ENCODE measurements at regions not wholly inside any gene's neighbourhood (a gene's known extent, or its start where the extent isn't known, plus 50 kb on each side); places are given as distances from the start of the nearest gene placed in this dataset.
"Not testable (repeated sequence)": the region's sequence is repeated elsewhere in the genome, so short reads cannot be mapped to it uniquely, and the experiment has no call there.

GRCh38 chr18:14959550-14959949, 211.6 kb downstream of the ANKRD30B start:
- Mint-ChIP-seq H3K36me3 (no peaks in the 10 kb centered on the region), H3K9me3 (ENCODE audit: low read depth) (no peaks in the 10 kb centered on the region), H3K4me3 (no peak overlapping the region), H3K4me1 (no peaks in the 10 kb centered on the region), H3K27ac (no peak overlapping the region), H3K27me3 (no peaks in the 10 kb centered on the region)
- DNase-seq (no peak), ATAC-seq (no peak)
- CTCF ChIA-PET = no interaction called here

GRCh38 chr18:14961991-14962390, 214.0 kb downstream of the ANKRD30B start:
- CTCF ChIA-PET = no interaction called here
- DNase-seq = no peak
- no peaks in the 10 kb centered on the region for H3K27me3 Mint-ChIP-seq
- H3K9me3 Mint-ChIP-seq (ENCODE audit: low read depth) = no peaks in the 10 kb centered on the region
- ATAC-seq = no peak
- no peaks in the 10 kb centered on the region for H3K36me3 Mint-ChIP-seq
- no peaks in the 10 kb centered on the region for H3K4me1 Mint-ChIP-seq
- no peak overlapping the region for H3K27ac Mint-ChIP-seq
- no peak overlapping the region for H3K4me3 Mint-ChIP-seq

- CTCF ChIA-PET = no interaction called here
- H3K4me3 Mint-ChIP-seq = no peak overlapping the region
- ATAC-seq = no peak
- no peaks in the 10 kb centered on the region for H3K4me1 Mint-ChIP-seq
- no peak overlapping the region for H3K27ac Mint-ChIP-seq
- no peaks in the 10 kb centered on the region for H3K9me3 Mint-ChIP-seq (ENCODE audit: low read depth)
- no peaks in the 10 kb centered on the region for H3K27me3 Mint-ChIP-seq
- H3K36me3 Mint-ChIP-seq = no peaks in the 10 kb centered on the region
- DNase-seq = no peak
Observed at GRCh38 chr18:14962626-14963025, 214.7 kb downstream of the ANKRD30B start.

- CTCF ChIA-PET = no interaction called here
- ATAC-seq (no peak), DNase-seq (no peak)
- H3K27me3 Mint-ChIP-seq = no peaks in the 10 kb centered on the region
- no peaks in the 10 kb centered on the region for H3K4me1 Mint-ChIP-seq
- no peak overlapping the region for H3K27ac Mint-ChIP-seq
- H3K9me3 Mint-ChIP-seq (ENCODE audit: low read depth) = no peaks in the 10 kb centered on the region
- no peak overlapping the region for H3K4me3 Mint-ChIP-seq
- H3K36me3 Mint-ChIP-seq = no peaks in the 10 kb centered on the region
Observed at GRCh38 chr18:14963246-14963645, 215.3 kb downstream of the ANKRD30B start.

- DNase-seq = no peak
- Mint-ChIP-seq H3K9me3 (ENCODE audit: low read depth) (no peaks in the 10 kb centered on the region), H3K27me3 (no peaks in the 10 kb centered on the region), H3K27ac (no peak overlapping the region), H3K4me3 (no peak overlapping the region), H3K4me1 (no peaks in the 10 kb centered on the region), H3K36me3 (no peaks in the 10 kb centered on the region)
- ATAC-seq = no peak
- CTCF ChIA-PET = no interaction called here
Observed at GRCh38 chr18:14964002-14964401, 216.0 kb downstream of the ANKRD30B start.

- Mint-ChIP-seq H3K9me3 (ENCODE audit: low read depth) (no peaks in the 10 kb centered on the region), H3K27ac (no peak overlapping the region), H3K4me1 (no peaks in the 10 kb centered on the region), H3K36me3 (no peaks in the 10 kb centered on the region), H3K4me3 (no peak overlapping the region), H3K27me3 (no peaks in the 10 kb centered on the region)
- DNase-seq = no peak
- CTCF ChIA-PET = no interaction called here
- no peak for ATAC-seq
Observed at GRCh38 chr18:14964406-14964805, 216.4 kb downstream of the ANKRD30B start.

- H3K9me3 Mint-ChIP-seq (ENCODE audit: low read depth); H3K4me3 Mint-ChIP-seq; ATAC-seq; H3K27me3 Mint-ChIP-seq; CTCF ChIA-PET; H3K27ac Mint-ChIP-seq; H3K4me1 Mint-ChIP-seq; DNase-seq; H3K36me3 Mint-ChIP-seq: not testable (repeated sequence)
Observed at GRCh38 chr18:14964976-14965375, 217.0 kb downstream of the ANKRD30B start.

- no peak for ATAC-seq
- Mint-ChIP-seq H3K27ac (no peak overlapping the region), H3K4me3 (no peak overlapping the region), H3K36me3 (no peaks in the 10 kb centered on the region), H3K9me3 (ENCODE audit: low read depth) (no peaks in the 10 kb centered on the region), H3K27me3 (no peaks in the 10 kb centered on the region), H3K4me1 (no peaks in the 10 kb centered on the region)
- no peak for DNase-seq
- CTCF ChIA-PET = no interaction called here
Observed at GRCh38 chr18:14965553-14965952, 217.6 kb downstream of the ANKRD30B start.

GRCh38 chr18:14967246-14967645, 219.3 kb downstream of the ANKRD30B start:
- CTCF ChIA-PET; H3K27me3 Mint-ChIP-seq; H3K36me3 Mint-ChIP-seq; H3K27ac Mint-ChIP-seq; DNase-seq; H3K9me3 Mint-ChIP-seq (ENCODE audit: low read depth); H3K4me3 Mint-ChIP-seq; ATAC-seq; H3K4me1 Mint-ChIP-seq: not testable (repeated sequence)

GRCh38 chr18:14969500-14969899, 221.5 kb downstream of the ANKRD30B start:
- CTCF ChIA-PET = no interaction called here
- H3K4me3 Mint-ChIP-seq = no peak overlapping the region
- no peaks in the 10 kb centered on the region for H3K36me3 Mint-ChIP-seq
- no peak overlapping the region for H3K27ac Mint-ChIP-seq
- no peaks in the 10 kb centered on the region for H3K9me3 Mint-ChIP-seq (ENCODE audit: low read depth)
- no peaks in the 10 kb centered on the region for H3K4me1 Mint-ChIP-seq
- no peaks in the 10 kb centered on the region for H3K27me3 Mint-ChIP-seq
- ATAC-seq (no peak), DNase-seq (no peak)

GRCh38 chr18:14970027-14970426, 222.1 kb downstream of the ANKRD30B start:
- no peaks in the 10 kb centered on the region for H3K27me3 Mint-ChIP-seq
- CTCF ChIA-PET = no interaction called here
- no peaks in the 10 kb centered on the region for H3K36me3 Mint-ChIP-seq
- DNase-seq = no peak
- H3K4me3 Mint-ChIP-seq = no peak overlapping the region
- no peaks in the 10 kb centered on the region for H3K9me3 Mint-ChIP-seq (ENCODE audit: low read depth)
- H3K4me1 Mint-ChIP-seq = no peaks in the 10 kb centered on the region
- no peak for ATAC-seq
- no peak overlapping the region for H3K27ac Mint-ChIP-seq

- no peaks in the 10 kb centered on the region for H3K36me3 Mint-ChIP-seq
- H3K4me1 Mint-ChIP-seq = no peaks in the 10 kb centered on the region
- ATAC-seq = no peak
- no peak for DNase-seq
- H3K9me3 Mint-ChIP-seq (ENCODE audit: low read depth) = no peaks in the 10 kb centered on the region
- H3K4me3 Mint-ChIP-seq = no peak overlapping the region
- H3K27ac Mint-ChIP-seq = no peak overlapping the region
- CTCF ChIA-PET = no interaction called here
- H3K27me3 Mint-ChIP-seq = no peaks in the 10 kb centered on the region
Observed at GRCh38 chr18:14971461-14972185, 223.7 kb downstream of the ANKRD30B start.

GRCh38 chr18:14973421-14973820, 225.4 kb downstream of the ANKRD30B start:
- H3K27me3 Mint-ChIP-seq; H3K4me1 Mint-ChIP-seq; H3K27ac Mint-ChIP-seq; DNase-seq; H3K36me3 Mint-ChIP-seq; CTCF ChIA-PET; H3K4me3 Mint-ChIP-seq; H3K9me3 Mint-ChIP-seq (ENCODE audit: low read depth); ATAC-seq: not testable (repeated sequence)

GRCh38 chr18:14974088-14974487, 226.1 kb downstream of the ANKRD30B start:
- Mint-ChIP-seq H3K9me3 (ENCODE audit: low read depth) (no peaks in the 10 kb centered on the region), H3K4me1 (no peaks in the 10 kb centered on the region), H3K36me3 (no peaks in the 10 kb centered on the region), H3K27me3 (no peaks in the 10 kb centered on the region), H3K4me3 (no peak overlapping the region), H3K27ac (no peak overlapping the region)
- CTCF ChIA-PET = no interaction called here
- DNase-seq = no peak
- no peak for ATAC-seq

- no peak overlapping the region for H3K27ac Mint-ChIP-seq
- CTCF ChIA-PET = no interaction called here
- no peaks in the 10 kb centered on the region for H3K27me3 Mint-ChIP-seq
- H3K36me3 Mint-ChIP-seq = no peaks in the 10 kb centered on the region
- DNase-seq (no peak), ATAC-seq (no peak)
- no peaks in the 10 kb centered on the region for H3K4me1 Mint-ChIP-seq
- H3K9me3 Mint-ChIP-seq (ENCODE audit: low read depth) = no peaks in the 10 kb centered on the region
- H3K4me3 Mint-ChIP-seq = no peak overlapping the region
Observed at GRCh38 chr18:14974576-14974975, 226.6 kb downstream of the ANKRD30B start.

Measured in activated CD8-positive, alpha-beta memory T cell treated with anti-CD3 and anti-CD28 coated beads, Interleukin-2, amount 10 ng/mL, durations not matched to agents 7 days and 5 days (primary cell).